Fibroblast of skin of scalp (primary cell): ENCODE measurements at regions not wholly inside any gene's neighbourhood (a gene's known extent, or its start where the extent isn't known, plus 50 kb on each side); places are given as distances from the start of the nearest gene placed in this dataset.
"Not testable (repeated sequence)": the region's sequence is repeated elsewhere in the genome, so short reads cannot be mapped to it uniquely, and the experiment has no call there.

Experiments
- DNase-seq: peaks from one replicate; pipeline ENCODE4 v3.0.0-alpha.2; 2013

DNA sequence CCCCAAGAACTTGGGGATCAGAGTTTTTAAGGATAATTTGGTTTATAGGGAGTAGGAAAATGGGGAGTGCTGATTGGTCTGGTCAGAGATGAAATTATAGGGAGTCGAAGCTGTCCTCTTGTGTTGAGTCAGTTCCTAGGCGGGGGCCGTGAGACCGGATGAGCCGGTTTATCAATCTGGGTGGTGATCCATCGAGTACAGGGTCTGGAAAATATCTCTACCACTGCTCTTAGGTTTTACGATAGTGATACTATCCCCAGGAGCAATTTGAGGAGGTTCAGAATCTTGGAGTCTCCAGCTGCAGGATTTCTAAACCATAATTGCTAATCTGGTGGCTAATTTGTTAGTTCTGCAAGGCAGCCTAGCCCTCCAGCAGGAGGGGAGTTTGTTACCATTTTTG lies 403.4 kb downstream of the CDH11 start:
- DNase-seq, result no peak

DNA sequence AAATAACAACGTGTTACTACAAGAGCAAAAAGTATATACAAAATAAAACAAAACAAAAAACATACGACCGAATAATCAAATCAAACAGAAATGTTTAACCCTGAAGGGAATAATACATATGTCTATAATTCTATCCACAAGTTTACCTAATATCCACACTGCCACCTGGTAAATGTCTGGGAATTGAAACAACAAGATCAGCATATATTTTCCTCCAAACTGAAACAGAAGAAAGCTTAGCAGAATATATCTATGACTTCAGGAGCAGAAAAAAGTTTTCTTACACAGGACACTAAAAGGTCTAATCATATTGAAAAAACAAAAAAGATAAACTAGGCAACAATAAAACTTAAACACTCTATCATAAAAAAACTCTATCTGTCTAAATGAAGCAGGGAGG lies 404.0 kb downstream of the CDH11 start:
- DNase-seq, result no peak

DNA sequence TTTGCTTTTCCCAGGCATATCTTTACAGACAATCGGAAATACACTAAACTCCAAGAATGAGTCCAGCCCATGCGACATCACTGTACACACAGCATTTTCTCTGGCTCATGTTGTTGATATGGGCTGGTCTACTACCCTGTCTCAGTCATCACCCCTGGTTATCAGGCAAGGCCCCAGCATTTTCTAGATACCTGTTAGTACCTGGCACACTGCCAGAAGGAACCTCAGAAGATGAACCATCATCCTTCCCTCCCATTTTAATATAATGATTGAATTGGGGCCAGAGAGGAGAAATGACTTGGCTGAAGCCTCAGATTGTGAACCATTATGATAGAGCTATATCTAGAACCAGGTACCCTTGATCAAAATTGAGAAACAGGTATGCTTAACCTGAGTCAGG lies 406.2 kb downstream of the CDH11 start:
- no peak for DNase-seq

DNA sequence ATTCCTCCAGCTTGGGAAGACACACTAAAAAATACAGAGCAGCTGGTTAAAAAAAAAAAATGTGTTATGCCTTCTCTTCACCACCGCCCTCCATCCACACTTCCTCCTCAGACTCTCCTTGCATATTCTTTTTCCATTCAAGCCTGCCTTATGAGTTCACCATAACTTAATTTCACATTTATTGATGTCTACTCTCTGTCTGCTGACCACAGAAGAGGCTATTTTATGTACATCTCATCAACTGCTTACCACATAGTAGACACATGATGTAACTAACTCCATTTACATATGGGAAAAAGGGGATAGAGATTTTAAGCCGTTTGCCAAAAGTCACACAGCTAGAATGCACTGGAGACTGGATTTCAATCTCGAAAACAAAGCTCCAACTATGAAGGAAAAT lies 409.8 kb downstream of the CDH11 start:
- DNase-seq, result peak; percentile 85

DNA sequence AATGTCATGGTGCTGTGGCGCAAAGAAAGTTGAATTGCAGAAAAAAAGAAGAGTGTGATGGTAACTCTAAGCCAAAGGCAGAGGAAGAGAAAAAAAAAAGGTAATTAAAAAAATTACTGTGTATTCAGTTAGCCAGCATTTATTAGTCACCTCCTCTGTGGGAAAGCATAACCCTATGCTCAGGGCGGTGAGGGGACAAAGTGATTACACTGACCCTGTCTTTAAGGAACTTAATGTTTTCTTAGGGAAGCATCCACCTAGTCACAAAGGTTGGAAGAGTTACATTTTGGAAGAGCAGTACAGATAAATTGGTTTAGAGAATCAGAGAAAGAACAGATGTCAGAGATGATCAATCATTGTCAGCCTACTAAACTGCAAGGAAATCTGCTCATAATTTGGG lies 410.3 kb downstream of the CDH11 start:
- DNase-seq, result no peak

DNA sequence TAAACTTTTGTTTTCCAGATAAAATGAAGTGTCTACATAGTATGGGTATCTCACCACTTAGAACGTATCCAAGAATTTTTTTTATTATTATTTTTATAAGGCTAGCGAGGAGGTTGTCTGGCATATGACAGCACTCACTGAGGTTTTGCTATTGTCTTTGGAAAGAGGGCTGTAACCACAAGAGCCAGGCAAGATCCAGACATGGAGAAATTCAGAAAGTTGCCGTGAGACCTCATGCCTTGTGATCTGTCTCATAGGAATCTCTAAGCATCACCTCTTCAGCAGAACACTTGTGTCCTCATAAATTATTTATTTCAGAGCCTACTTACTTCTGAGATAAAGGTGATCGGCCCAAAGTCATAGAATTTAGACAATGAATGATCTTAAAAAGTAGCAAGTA lies 410.8 kb downstream of the CDH11 start:
- peak; percentile 94 for DNase-seq

DNA sequence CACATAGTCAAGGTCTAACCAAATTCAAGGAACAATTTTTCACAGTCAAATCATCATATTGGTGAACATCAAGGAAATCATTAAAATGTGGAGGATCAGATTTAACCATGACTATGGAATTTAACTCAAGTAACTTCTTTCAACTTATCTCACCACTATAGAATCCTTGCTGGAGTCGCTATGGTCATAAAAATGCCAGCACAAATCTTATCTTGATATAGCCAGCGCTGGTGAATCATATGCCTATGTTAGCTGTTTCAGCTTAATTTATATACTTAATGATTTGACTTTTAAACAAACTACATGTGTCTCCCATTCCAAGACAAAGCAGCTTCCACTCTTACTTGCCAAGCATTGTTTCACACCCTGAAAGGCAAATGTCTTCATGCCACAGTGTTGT lies 416.4 kb downstream of the CDH11 start:
- peak; percentile 40 for DNase-seq

DNA sequence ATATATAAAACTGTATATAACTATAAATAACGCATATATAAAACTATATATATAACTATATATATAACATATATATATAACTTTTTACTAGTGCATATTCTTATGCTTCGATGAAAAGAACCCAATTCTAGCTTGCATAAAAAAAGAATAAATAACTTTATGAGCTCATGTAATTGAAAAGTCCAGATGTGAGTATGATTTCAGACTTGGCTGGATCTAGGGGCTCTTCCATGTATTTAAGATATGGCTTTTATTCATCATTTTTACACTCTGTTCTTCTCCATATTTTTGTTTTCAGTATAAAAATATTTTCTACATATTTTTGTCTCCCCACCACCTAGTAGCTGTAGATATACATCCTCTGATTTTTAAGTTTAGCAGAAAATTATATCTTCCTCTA lies 417.5 kb downstream of the CDH11 start:
- DNase-seq, result no peak

DNA sequence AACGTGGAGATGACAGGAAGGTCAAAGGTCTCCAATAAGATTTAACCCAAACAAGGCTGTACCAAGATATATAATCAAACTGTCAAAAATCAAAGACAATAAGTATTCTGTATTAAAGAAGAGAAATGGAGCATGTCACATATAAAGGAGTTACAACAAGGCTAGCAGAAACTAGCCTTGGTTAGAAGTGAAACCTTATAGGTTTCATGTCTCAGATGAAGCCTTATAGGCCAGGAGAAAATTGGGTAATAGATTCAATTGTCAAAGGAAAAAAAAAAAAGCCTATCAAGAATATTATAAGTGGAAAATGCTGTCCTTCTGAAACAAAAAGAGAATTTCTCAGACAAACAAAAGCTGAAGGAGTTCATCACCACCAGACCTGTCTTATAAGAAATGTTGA lies 419.4 kb downstream of the CDH11 start:
- DNase-seq, result no peak

DNA sequence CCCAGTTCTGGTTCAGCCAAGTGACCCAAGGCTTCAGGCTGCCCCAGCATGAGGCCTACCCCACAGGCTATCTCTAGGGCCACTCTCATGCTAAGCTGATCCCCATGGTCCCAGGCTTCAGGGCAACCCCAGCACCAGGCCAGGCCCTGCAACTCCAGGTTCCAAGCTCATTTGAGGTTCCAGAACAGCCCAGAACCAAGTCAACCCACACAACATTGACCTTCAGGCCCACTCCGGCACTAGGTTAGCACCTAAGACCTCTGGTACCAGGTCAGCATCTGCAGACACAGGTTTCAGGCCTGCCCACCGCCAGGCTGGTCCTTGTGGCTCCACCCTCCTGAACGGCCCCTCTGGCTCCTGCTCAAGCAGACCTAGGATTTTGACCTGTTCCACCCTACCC lies 421.2 kb downstream of the CDH11 start:
- DNase-seq, result no peak

DNA sequence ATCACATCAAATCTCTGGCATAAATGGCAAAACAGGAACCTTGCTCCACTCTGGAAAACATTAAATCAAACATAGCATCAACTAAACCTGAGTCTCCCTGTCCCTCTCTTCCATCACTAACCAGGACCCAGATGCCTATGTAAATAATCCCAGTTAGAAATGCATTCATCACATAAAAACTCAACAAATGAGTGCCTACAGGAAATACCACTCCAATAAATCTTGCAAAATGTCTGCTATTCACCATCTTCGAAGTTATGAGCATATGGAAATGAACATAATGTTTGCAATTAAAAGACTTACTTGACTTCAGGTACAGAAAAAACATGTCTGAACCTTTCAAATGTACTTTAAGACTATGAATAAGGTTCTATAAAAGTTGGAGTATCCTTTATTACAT lies 425.0 kb downstream of the CDH11 start:
- DNase-seq, result peak; percentile 19

DNA sequence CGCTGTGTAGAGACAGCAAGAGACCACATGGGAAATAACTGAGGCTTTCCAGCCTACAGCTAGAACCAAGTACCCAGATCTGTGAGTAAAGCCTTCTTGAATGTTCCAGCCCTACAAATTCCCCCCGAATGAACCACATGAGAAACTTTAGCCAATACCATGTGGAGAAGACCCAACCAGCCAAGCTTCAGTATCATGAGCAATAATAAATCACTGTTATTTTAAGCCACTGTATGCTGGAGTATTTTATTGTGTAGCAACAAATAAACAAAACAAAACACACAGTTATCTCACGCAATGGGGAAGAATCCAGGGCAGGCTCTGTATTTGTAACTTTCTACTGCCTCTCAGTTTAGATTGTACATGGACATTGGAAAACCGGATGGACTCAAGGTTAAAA lies 426.2 kb downstream of the CDH11 start:
- DNase-seq, result no peak

DNA sequence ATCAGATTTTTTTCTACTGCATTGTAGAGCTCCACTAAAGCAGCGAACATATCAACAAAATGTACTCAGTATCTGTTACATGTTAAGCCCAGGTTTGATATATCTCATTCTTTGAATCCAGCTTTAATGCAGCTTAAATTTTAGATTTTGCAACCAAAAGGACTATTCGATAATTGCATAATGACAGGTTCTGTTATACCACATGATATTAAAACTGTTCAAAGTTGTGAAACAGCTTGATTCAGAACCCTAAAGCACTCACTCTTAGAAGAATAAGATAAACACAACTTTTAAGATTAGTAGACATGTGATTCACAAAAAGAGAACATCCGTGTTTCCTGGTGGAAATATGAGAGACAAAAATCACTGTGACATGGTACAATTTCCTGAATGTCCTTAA lies 427.9 kb downstream of the CDH11 start:
- no peak for DNase-seq

DNA sequence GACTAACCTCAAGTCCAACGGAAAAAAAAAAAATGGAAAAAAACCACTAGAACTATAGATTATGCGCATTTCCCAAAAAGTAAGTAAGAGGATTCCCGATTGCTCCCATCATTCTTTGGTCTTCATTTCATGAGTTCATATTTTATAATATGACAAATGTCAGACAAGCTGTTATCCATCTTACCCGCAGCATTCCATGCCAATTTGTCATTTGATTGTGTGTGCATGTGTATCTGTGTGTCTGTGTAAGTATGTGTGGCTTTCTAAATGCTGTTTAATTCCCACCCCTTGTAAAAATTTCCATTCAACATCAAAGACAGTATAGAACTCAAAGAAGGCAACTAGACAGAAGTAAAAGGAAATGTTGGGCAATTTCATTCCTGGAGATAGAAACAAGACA lies 434.1 kb downstream of the CDH11 start:
- DNase-seq, result peak; percentile 44

DNA sequence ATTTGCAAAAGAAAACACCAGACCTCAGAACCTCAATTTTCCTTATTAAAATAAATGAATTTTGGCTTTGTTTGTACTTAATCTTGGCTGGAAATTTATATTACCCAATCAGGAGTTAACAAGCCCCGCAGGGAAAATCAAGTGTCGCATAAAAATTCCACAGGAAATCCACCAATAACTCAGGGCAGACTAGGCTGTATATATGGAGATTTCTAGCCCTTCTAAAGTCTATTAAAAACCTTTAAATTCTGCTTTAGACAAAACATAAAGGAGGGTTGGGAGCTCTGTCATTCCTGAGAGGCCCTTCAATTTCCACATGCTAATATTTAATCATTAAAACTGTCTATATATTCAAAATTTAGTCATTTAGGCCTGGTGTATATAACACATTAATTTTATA lies 434.7 kb downstream of the CDH11 start:
- no peak for DNase-seq

DNA sequence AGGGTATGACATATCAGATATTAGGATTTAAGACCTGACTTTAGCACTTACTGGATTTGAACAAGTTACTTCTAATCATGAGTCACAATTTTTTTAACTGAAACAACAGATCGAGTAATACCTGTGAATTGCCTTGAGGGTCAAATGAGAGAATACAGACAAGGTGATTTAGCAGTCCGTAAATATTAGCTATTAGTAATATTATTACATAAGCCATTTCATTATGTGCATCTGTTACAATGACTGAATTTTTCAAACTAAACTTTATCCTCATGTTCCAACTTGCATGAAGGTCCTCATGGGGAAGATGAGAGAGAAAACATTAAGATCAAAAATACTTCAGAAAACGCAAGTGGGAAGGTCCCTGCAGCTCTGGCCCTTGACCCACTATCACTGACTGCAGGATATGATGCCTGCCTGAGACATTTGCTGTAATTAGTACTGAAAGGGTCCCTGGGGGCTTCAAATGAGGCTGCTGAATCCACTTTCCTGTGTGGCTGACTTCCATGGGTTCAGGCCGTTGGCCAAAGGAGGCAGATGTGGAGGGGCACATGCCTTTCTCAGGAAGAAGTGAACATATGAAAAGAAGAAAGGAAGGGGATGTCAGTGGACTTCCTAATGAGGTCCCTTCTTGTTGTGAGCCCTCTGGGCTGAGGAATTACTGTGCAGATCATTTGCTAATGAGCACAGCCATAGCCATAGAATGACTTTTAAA lies 441.7 kb downstream of the CDH11 start:
- DNase-seq, result no peak

DNA sequence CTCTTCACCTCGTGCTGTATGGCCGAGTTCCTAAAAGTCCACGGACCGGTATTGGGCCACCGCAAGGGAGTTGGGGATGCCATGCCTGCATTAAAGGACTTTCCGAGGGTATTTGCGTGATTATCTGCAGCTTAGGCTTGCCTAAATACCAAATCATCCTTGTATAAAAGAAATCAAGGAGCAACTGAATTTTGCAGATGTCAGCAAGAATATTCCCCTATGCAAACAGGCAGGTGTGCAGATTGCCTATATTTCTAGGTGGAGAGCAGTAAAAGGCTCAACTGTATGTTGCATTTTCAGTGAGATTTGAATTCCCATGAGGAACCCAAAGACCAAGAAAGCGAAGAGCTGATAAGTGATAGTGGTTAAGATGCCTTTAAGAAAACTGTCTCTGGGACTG lies 452.3 kb downstream of the CDH11 start:
- no peak for DNase-seq

DNA sequence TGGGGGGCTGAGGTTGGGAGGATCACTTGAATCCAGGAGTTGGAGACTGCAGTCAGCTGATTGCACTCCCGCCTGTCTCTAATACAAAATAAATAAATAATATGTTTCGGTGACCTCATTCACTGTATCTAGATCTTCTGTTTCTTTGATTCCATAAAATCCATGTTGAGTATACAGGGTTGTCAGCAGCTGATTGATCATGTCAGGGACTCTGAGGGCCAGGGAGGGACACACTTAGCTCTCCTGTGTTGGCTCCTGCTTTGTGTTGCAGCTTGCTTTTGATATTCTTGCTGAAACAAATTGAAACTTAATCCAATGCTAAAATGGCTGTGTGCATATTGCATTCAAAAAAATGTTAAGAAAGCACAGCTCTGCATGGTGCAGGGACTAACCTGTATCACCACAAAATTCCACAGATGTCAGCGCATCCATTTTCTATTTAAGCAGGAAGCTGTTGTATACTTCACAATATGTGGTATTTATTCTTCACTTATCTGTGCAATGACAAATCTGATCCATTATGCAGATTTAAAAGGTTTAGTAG lies 454.5 kb downstream of the CDH11 start:
- DNase-seq, result no peak

DNA sequence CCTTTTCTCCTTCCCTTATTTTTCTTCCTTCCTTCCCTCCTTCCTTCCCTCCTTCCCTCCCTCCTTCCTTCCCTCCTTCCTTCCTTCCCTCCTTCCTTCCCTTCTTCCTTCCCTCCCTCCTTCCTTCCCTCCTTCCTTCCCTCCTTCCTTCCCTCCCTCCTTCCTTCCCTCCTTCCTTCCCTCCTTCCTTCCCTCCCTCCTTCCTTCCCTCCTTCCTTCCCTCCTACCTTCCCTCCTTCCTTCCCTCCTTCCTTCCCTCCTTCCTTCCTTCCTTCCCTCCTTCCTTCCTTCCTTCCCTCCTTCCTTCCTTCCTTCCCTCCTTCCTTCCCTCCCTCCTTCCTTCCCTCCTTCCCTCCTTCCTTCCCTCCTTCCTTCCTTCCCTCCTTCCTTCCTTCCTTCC lies 459.6 kb downstream of the CDH11 start:
- not testable (repeated sequence) for DNase-seq

DNA sequence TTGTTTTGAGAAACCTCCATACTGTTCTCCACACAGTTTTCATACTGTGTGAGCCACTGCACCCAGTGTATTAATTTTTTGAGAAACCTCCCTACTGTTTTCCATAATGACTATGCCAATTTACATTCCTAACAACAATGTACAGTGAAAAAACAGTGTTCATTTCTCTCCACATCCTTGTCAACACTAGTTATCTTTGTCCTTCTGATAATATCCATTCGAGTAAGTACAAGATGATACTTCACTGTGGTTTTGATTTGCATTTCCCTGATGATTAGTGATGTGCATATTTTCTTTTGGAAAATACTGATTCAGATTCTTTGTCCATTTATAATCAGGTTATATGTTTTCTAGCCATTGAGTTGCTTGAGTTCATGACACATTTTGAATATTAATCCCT lies 462.0 kb downstream of the CDH11 start:
- peak; percentile 43 for DNase-seq

DNA sequence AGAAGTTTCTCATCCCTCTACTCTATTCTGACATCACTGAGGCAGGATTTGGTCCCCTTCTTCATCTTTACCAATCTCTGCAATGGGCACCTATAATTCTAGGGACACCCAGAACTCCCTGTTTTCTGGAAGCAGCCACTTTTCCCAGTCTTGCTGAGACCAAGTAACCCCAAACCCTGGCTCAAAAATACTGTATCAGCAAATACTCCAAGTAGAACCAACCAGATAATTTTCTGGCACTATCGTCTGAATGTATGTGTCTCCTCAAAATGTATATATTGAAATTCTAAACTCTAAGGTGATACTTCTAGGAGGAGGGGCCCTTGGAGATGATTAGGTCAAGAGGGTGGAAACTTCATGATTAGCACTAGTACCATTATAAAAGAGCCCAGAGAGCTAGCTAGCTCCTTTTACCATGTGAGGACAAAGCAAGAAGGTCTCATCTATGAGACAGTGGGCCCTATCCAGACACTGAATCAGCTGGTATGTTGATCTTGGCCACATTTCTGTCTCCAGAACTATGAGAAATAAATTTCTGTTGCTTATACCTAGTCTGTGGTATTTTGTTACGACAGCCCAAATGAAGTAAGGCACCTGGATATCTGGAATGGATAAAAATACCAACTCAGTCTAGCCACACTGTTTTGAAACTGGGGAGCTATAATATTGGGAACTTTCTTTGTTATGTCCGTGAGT lies 464.4 kb downstream of the CDH11 start:
- peak; percentile 85 for DNase-seq

DNA sequence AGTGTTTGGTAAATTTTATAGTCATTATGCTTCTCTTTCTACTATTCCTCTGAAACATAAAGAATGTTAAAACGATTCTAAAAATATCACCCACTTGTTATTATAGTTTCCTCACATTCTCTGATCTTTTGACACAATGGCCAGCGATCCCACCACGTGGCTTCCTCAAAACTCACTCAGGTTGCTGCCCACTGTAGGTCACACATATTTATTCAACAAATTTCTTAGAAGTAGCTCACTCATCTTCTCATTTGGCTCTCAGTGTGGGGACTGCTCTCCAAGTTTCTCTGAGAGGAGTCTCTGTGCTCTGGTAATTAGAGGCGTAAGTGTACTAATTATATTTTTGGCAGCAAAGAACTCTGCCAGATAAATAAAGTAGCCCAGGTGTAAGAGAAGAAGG lies 465.4 kb downstream of the CDH11 start:
- DNase-seq, result peak; percentile 7

DNA sequence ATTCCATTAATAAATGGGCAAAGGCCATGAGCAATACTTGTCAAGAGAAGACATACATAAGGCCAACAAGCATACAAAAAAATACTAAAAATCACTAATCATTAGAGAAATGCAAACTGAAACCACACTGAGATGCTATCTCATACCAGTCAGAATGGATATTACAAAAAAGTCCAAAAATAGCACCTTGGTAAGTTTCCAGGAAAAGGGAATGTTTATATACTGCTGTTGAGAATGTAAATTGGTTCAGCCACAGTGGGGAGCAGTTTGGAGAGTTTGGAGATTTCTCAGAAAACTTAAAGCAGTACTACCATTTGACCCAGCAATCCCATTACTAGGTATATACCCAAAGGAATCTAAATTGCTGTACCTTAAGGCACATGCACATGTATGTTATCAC lies 467.7 kb downstream of the CDH11 start:
- peak; percentile 94 for DNase-seq

DNA sequence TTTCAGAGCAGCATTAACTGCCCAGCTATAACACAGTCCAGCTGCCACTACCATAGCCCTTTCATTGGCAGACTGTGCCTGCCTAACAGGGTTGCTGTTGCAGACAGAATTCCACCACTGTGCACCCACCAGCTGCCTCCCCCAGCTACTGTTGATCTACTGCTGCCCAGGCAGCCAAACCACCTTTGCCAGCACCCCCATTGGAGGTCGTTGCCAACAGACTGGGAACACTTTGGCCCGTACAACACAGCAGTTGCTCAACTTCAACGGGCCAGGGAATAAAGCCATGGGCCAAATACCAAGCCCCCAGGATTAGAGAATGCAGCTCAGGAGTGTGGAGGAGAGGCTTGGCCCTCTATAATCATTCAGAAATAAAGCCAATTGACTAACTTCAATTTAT lies 473.6 kb downstream of the CDH11 start:
- no peak for DNase-seq
